K562 (cell line): ENCODE measurements at regions not wholly inside any gene's neighbourhood (a gene's known extent, or its start where the extent isn't known, plus 50 kb on each side); places are given as distances from the start of the nearest gene placed in this dataset.

Experiments used
- ATAC-seq: fragments of 200-7000 bp; cut with Tn5 transposase; 3 replicates; pipeline ENCODE4 v1.9.1; 2020; ENCODE audit warnings: moderate library complexity
- BruUV-seq: library from RNA; stranded (reverse); fragments of 400-500 nt; replicated peaks from 2 replicates; lab custom pipeline; 2021; lab: Mats Ljungman, UMichigan
- CTCF ChIA-PET: fragments of 300-600 bp; formaldehyde crosslinking; extraction: SDS; loops from one replicate; lab custom pipeline; 2021; ENCODE audit warnings: low intra/inter-chr PET ratio; lab: Yijun Ruan, JAX
- POLR2A ChIA-PET: fragments of 300-600, 350-650 bp; sonication (Branson Sonifier 250); formaldehyde crosslinking; extraction: SDS; loops from one replicate; lab custom pipeline; 2021; ENCODE audit warnings: antibody characterized with exemption, inconsistent platforms; lab: Yijun Ruan, JAX
- DNase-seq, 4 experiments: peaks; one replicate each; pipeline versions ENCODE4 v3.0.0 to v3.0.0-alpha.2; 2011 to 2018; ENCODE audit warnings: low spot score in 3 of 4, mixed read lengths in 3 of 4; ENCODE audit errors: extremely low read depth in 1 of 4
- FAIRE-seq: peaks from 2 replicates; lab custom pipeline; 2011; peaks lifted over from hg19 to GRCh38; lab: Jason Lieb, UNC
- H2AFZ ChIP-seq: 2 replicates; pipeline ENCODE4 v1.6.0; 2011; ENCODE audit warnings: low read depth, low read length, control low read depth, inconsistent platforms
- H3K27ac ChIP-seq: fragments of 200-600 bp; 3 replicates; pipeline ENCODE4 v1.8.0; 2011; ENCODE audit warnings: low read depth, mild to moderate bottlenecking, control low read depth, inconsistent platforms, low read length, moderate library complexity, mixed read lengths; ENCODE audit errors: extremely low read depth
- H3K27me3 ChIP-seq, 2 experiments: fragments of 300-600 bp in 1 of 2; 2 replicates in 1 of 2; 3 replicates in 1 of 2; pipeline versions ENCODE4 v1.6.0 to v1.8.0; 2011; ENCODE audit warnings: inconsistent platforms in 2 of 2, low read length in 2 of 2, mild to moderate bottlenecking in 1 of 2, mixed read lengths in 1 of 2, moderate library complexity in 1 of 2; ENCODE audit not compliant: control insufficient read depth in 2 of 2, insufficient read depth in 2 of 2
- H3K36me3 ChIP-seq: fragments of 300-600 bp; 3 replicates; pipeline ENCODE4 v1.8.0; 2011; ENCODE audit warnings: mild to moderate bottlenecking, low read length, inconsistent platforms; ENCODE audit not compliant: control insufficient read depth, insufficient read depth
- H3K4me1 ChIP-seq, 2 experiments: fragments of 200-600 bp in 1 of 2; replicated peaks in 1 of 2; 2 replicates in 1 of 2; 3 replicates in 1 of 2; pipeline versions ENCODE4 v1.5.1 to v1.8.0; 2011; ENCODE audit warnings: inconsistent platforms in 2 of 2, low read length in 2 of 2, mild to moderate bottlenecking in 1 of 2, mixed read lengths in 1 of 2, moderate library complexity in 1 of 2; ENCODE audit not compliant: control insufficient read depth in 2 of 2, insufficient read depth in 2 of 2
- H3K4me2 ChIP-seq: 2 replicates; pipeline ENCODE4 v1.6.1; 2011; ENCODE audit warnings: low read length, control low read depth, inconsistent platforms, mixed read lengths; ENCODE audit not compliant: insufficient read depth
- H3K4me3 ChIP-seq: fragments of 200-600 bp; sonication (generic), shearing (Covaris generic); 2 replicates; pipeline ENCODE4 v1.5.1; 2016; ENCODE audit warnings: control low read depth, inconsistent platforms
- H3K79me2 ChIP-seq: fragments of 200-600 bp; 3 replicates; pipeline ENCODE4 v1.8.0; 2011; ENCODE audit warnings: low read length, inconsistent platforms; ENCODE audit not compliant: control insufficient read depth, insufficient read depth
- H3K9ac ChIP-seq, 2 experiments: 2 replicates each; pipeline versions ENCODE4 v1.6.0 to v1.6.1; 2011; ENCODE audit warnings: low read depth in 2 of 2, low read length in 2 of 2, control low read depth in 1 of 2, inconsistent platforms in 1 of 2, mild to moderate bottlenecking in 1 of 2, mixed read lengths in 1 of 2; ENCODE audit not compliant: insufficient read depth in 1 of 2
- H3K9me1 ChIP-seq: one replicate; pipeline ENCODE4 v1.6.0; 2011; ENCODE audit warnings: inconsistent platforms, mild to moderate bottlenecking, low read length, moderate library complexity; ENCODE audit not compliant: control insufficient read depth, insufficient read depth
- H3K9me3 ChIP-seq: replicated peaks from 2 replicates; pipeline ENCODE4 v1.5.1; 2011; ENCODE audit warnings: low read depth, low read length, inconsistent platforms; ENCODE audit not compliant: control insufficient read depth, insufficient read depth
- H4K20me1 ChIP-seq: replicated peaks from 2 replicates; pipeline ENCODE4 v1.6.1; 2011; ENCODE audit warnings: low read length, inconsistent platforms, mixed read lengths; ENCODE audit not compliant: control insufficient read depth, insufficient read depth
- ARID2 ChIP-seq: fragments of 450-650 bp; IDR thresholded peaks from 2 replicates; pipeline ENCODE4 v1.6.1; 2017; ENCODE audit warnings: antibody characterized with exemption, mild to moderate bottlenecking
- ERF ChIP-seq: fragments of 450-650 bp; formaldehyde crosslinking; IDR thresholded peaks from 2 replicates; pipeline ENCODE4 v1.4.0; 2020; ENCODE audit warnings: mild to moderate bottlenecking, mixed read lengths
- GTF2A2 ChIP-seq: IDR thresholded peaks from 2 replicates; pipeline ENCODE4 v1.6.1; 2016; ENCODE audit warnings: mild to moderate bottlenecking, missing genetic modification characterization, missing compliant biosample characterization
- GTF2E2 ChIP-seq: fragments of 200-800 bp; sonication (Bioruptor generic); IDR thresholded peaks from 2 replicates; pipeline ENCODE4 v1.6.1; 2016; ENCODE audit warnings: missing genetic modification characterization, missing compliant biosample characterization
- STAG1 ChIP-seq: sonication (generic); formaldehyde crosslinking; IDR thresholded peaks from 2 replicates; pipeline ENCODE4 v1.5.0; 2020; ENCODE audit warnings: missing genetic modification reagents, borderline replicate concordance
- ZNF511 ChIP-seq: sonication (generic); formaldehyde crosslinking; IDR thresholded peaks from 2 replicates; pipeline ENCODE4 v1.8.0; 2022; ENCODE audit warnings: mild to moderate bottlenecking, missing genetic modification reagents
- WGBS: fragments of 100-300 bp; shearing (Covaris generic); methylation state at CpG from one replicate; pipeline ENCODE4 v1.1.6; 2016; ENCODE audit warnings: low coverage, mixed read lengths; ENCODE audit not compliant: insufficient coverage; ENCODE audit errors: missing lambda C conversion rate; 5-methylcytosine and 5-hydroxymethylcytosine counted together
- in situ Hi-C: fragments of 300-500 bp; cut with MboI; formaldehyde crosslinking; loops from 4 replicates; pipeline ENCODE4 v1.15.0; 2018; ENCODE audit warnings: inconsistent platforms, mixed read lengths
- intact Hi-C: fragments of 100-400 bp; cut with micrococcal nuclease; formaldehyde crosslinking; loops from 2 replicates; pipeline ENCODE4 v1.14.2; 2022
- TF ChIP-seq, protein P1 (sequence below): sonication (generic); formaldehyde crosslinking; IDR thresholded peaks from 2 replicates; pipeline ENCODE4 v1.8.1; 2023; ENCODE audit warnings: mild to moderate bottlenecking, missing genetic modification reagents
- TF ChIP-seq, protein P2 (sequence below): fragments of 250-450 bp; sonication (Bioruptor Pico); IDR thresholded peaks from 2 replicates; pipeline ENCODE4 v1.4.0; 2020; ENCODE audit warnings: mild to moderate bottlenecking, moderate library complexity, borderline replicate concordance

- no peaks in the 10 kb centered on the region; the same call in 1 of the 2 replicates for H3K9me3 ChIP-seq
- no peak for TF ChIP-seq GTF2A2
- no peak for TF ChIP-seq STAG1
- TF ChIP-seq ERF (CRISPR knock-in tag), result no peak
- TF ChIP-seq, protein P1, sequence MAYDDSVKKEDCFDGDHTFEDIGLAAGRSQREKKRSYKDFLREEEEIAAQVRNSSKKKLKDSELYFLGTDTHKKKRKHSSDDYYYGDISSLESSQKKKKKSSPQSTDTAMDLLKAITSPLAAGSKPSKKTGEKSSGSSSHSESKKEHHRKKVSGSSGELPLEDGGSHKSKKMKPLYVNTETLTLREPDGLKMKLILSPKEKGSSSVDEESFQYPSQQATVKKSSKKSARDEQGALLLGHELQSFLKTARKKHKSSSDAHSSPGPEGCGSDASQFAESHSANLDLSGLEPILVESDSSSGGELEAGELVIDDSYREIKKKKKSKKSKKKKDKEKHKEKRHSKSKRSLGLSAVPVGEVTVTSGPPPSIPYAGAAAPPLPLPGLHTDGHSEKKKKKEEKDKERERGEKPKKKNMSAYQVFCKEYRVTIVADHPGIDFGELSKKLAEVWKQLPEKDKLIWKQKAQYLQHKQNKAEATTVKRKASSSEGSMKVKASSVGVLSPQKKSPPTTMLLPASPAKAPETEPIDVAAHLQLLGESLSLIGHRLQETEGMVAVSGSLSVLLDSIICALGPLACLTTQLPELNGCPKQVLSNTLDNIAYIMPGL (CRISPR knock-in tag), result no peak
- TF ChIP-seq, protein P2, sequence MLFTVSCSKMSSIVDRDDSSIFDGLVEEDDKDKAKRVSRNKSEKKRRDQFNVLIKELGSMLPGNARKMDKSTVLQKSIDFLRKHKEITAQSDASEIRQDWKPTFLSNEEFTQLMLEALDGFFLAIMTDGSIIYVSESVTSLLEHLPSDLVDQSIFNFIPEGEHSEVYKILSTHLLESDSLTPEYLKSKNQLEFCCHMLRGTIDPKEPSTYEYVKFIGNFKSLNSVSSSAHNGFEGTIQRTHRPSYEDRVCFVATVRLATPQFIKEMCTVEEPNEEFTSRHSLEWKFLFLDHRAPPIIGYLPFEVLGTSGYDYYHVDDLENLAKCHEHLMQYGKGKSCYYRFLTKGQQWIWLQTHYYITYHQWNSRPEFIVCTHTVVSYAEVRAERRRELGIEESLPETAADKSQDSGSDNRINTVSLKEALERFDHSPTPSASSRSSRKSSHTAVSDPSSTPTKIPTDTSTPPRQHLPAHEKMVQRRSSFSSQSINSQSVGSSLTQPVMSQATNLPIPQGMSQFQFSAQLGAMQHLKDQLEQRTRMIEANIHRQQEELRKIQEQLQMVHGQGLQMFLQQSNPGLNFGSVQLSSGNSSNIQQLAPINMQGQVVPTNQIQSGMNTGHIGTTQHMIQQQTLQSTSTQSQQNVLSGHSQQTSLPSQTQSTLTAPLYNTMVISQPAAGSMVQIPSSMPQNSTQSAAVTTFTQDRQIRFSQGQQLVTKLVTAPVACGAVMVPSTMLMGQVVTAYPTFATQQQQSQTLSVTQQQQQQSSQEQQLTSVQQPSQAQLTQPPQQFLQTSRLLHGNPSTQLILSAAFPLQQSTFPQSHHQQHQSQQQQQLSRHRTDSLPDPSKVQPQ (CRISPR knock-in tag), result no peak
- TF ChIP-seq ZNF511 (CRISPR knock-in tag), result no peak
- no peak for TF ChIP-seq GTF2E2 (tag)
- TF ChIP-seq ARID2, result no peak
- no peak overlapping the region for H3K9ac ChIP-seq
- BruUV-seq, result no TSS peak
- no peak for FAIRE-seq
- in situ Hi-C loops, result no loop called here
- H4K20me1 ChIP-seq, result no peaks in the 10 kb centered on the region
- H3K4me3 ChIP-seq, result no peak overlapping the region
- no peaks in the 10 kb centered on the region for H3K4me1 ChIP-seq
- no peaks in the 10 kb centered on the region for H3K79me2 ChIP-seq
- H3K36me3 ChIP-seq, result no peaks in the 10 kb centered on the region
- H3K27me3 ChIP-seq, result no peaks in the 10 kb centered on the region
- no peak overlapping the region for H3K4me2 ChIP-seq
- H3K9me1 ChIP-seq, result no peaks in the 10 kb centered on the region
- ChIA-PET CTCF (no interaction called here), POLR2A (no interaction called here)
- 0% methylated on average over 7 of the region's 7 CpGs for WGBS
- intact Hi-C loops, result no loop called here
- DNase-seq, result no peak
- no peak overlapping the region for H3K27ac ChIP-seq
- no peak for ATAC-seq
- H2AFZ ChIP-seq, result no peak overlapping the region
Observed at GRCh38 chr4:117334451-117335188, 249.2 kb upstream of the TRAM1L1 start.
